Cardiac muscle cell (in vitro differentiated cells and primary cell): ENCODE measurements at regions not wholly inside any gene's neighbourhood (a gene's known extent, or its start where the extent isn't known, plus 50 kb on each side); places are given as distances from the start of the nearest gene placed in this dataset.
A peak's percentile ranks its signal among the peaks of the same experiment; 100 is the strongest.

Source experiments
- DNase-seq, 2 donors: peaks; one replicate each; pipeline versions ENCODE4 v3.0.0 to v3.0.0-alpha.2; 2010 to 2017; ENCODE audit warnings: low read depth in 1 of 2, low spot score in 1 of 2
- H3K27ac ChIP-seq: fragments of 200-600 bp; sonication (generic); 2 replicates; pipeline ENCODE4 v1.5.1; 2016
- H3K27me3 ChIP-seq: fragments of 200-600 bp; sonication (generic); 2 replicates; pipeline ENCODE4 v1.6.0; 2016; ENCODE audit warnings: control low read depth
- H3K36me3 ChIP-seq: fragments of 200-600 bp; sonication (generic); 2 replicates; pipeline ENCODE4 v1.5.1; 2016; ENCODE audit warnings: control low read depth
- H3K4me1 ChIP-seq: fragments of 200-600 bp; sonication (generic); 2 replicates; pipeline ENCODE4 v1.8.1; 2017; ENCODE audit warnings: low read depth, mild to moderate bottlenecking, mixed run types
- H3K4me3 ChIP-seq: fragments of 200-600 bp; sonication (generic); 2 replicates; pipeline ENCODE4 v1.5.1; 2016; ENCODE audit warnings: mild to moderate bottlenecking
- H3K9me3 ChIP-seq: fragments of 200-600 bp; sonication (generic); 2 replicates; pipeline ENCODE4 v1.5.1; 2017; ENCODE audit warnings: low read depth, mild to moderate bottlenecking, control low read depth
- TF ChIP-seq, protein P1 (sequence below): IDR thresholded peaks from 2 replicates; pipeline ENCODE4 v1.5.1; 2012; ENCODE audit warnings: low read depth, mild to moderate bottlenecking, low read length

DNA sequence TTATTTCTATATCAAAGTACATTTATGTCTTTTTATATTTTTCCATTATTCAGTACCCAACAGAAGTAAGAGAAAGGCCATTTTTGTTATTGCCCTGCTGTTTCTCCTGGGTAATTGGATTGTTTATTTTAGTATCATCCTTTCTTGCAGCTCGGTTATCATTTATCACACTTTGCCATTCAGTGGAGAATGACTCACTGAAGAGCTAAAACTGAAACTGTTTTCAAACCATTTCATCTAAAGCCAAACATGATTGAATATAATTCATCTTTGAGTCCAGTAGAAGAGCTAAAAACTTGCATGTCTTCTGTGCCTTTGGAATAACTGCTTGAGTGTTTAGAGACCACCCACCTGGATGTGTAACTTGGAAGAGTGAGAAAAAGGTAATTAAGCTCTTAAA, 139.5 kb upstream of the PRDM9 start:
- no peaks in the 10 kb centered on the region for H3K27me3 ChIP-seq
- TF ChIP-seq, protein P1, sequence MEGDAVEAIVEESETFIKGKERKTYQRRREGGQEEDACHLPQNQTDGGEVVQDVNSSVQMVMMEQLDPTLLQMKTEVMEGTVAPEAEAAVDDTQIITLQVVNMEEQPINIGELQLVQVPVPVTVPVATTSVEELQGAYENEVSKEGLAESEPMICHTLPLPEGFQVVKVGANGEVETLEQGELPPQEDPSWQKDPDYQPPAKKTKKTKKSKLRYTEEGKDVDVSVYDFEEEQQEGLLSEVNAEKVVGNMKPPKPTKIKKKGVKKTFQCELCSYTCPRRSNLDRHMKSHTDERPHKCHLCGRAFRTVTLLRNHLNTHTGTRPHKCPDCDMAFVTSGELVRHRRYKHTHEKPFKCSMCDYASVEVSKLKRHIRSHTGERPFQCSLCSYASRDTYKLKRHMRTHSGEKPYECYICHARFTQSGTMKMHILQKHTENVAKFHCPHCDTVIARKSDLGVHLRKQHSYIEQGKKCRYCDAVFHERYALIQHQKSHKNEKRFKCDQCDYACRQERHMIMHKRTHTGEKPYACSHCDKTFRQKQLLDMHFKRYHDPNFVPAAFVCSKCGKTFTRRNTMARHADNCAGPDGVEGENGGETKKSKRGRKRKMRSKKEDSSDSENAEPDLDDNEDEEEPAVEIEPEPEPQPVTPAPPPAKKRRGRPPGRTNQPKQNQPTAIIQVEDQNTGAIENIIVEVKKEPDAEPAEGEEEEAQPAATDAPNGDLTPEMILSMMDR: no peak
- no peak overlapping the region for H3K27ac ChIP-seq
- H3K4me3 ChIP-seq: no peak overlapping the region
- no peaks in the 10 kb centered on the region for H3K36me3 ChIP-seq
- no peaks in the 10 kb centered on the region for H3K4me1 ChIP-seq
- DNase-seq: no peak
- H3K9me3 ChIP-seq: no peaks in the 10 kb centered on the region

DNA sequence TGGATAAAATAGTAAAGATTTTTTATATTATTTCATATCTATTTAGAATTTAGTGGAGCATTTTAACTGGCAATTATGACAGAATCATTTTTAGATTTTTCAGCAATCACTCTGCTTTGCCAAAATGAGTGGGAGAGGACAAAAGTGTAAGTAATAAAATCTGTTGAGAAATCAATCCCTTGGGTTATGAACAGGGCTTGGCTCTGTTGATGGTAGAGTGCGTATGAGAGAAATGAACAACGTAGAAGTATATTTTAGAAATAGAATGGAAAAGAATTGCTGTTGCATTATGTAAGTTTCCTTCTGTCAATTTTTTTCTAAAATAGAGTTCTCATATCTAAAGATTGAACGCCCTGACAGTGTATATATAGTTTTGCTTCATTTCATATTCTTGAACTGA, 154.1 kb upstream of the PRDM9 start:
- no peaks in the 10 kb centered on the region for H3K27me3 ChIP-seq
- DNase-seq: no peak
- no peaks in the 10 kb centered on the region for H3K4me1 ChIP-seq
- TF ChIP-seq, protein P1: no peak
- H3K9me3 ChIP-seq: no peaks in the 10 kb centered on the region
- no peak overlapping the region for H3K27ac ChIP-seq
- no peak overlapping the region for H3K4me3 ChIP-seq
- H3K36me3 ChIP-seq: no peaks in the 10 kb centered on the region

DNA sequence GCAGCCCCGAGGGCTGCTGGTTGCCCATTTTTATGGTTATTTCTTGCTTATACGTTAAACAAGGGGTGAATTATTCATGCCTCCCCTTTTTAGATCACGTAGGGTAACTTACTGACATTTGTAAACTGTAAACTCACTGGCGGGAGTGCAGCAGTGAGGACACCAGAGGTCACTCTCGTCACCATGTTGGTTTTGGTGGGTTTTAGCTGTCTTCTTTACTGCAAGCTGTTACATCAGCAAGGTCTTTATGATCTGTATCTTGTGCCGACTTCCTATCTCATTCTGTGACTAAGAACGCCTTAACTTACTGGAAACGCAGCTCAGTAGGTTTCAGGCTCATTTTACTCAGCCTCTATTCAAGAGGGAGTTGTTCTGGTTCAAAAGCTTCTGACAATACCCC, 155.0 kb upstream of the PRDM9 start:
- no peak overlapping the region for H3K27ac ChIP-seq
- no peak overlapping the region for H3K4me3 ChIP-seq
- H3K4me1 ChIP-seq: no peaks in the 10 kb centered on the region
- no peaks in the 10 kb centered on the region for H3K9me3 ChIP-seq
- TF ChIP-seq, protein P1: peak; percentile 29
- peak; percentile 19 to 72 for DNase-seq
- H3K36me3 ChIP-seq: no peaks in the 10 kb centered on the region
- H3K27me3 ChIP-seq: no peaks in the 10 kb centered on the region

DNA sequence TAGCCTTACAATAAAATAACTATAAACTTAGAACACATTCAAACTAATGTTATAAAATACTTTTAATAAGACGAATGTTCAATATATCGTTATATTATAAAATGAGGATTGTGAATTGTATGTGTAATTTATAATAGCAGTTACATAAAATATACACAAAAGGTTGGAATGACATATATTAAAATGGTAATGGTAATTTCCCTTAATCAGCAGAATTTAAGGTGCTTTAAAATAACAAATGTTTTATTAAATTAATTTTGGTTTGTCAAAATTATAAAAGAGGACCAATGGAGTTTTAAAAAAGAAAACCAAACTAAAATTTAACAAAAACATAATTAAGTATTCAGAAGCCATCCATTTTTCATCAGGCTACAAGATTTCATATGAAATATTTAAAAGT, 164.3 kb upstream of the PRDM9 start:
- Histone ChIP-seq H3K27me3 (no peaks in the 10 kb centered on the region), H3K4me1 (no peaks in the 10 kb centered on the region), H3K4me3 (no peak overlapping the region), H3K9me3 (no peaks in the 10 kb centered on the region), H3K36me3 (no peaks in the 10 kb centered on the region), H3K27ac (no peak overlapping the region)
- TF ChIP-seq, protein P1: no peak
- no peak for DNase-seq

DNA sequence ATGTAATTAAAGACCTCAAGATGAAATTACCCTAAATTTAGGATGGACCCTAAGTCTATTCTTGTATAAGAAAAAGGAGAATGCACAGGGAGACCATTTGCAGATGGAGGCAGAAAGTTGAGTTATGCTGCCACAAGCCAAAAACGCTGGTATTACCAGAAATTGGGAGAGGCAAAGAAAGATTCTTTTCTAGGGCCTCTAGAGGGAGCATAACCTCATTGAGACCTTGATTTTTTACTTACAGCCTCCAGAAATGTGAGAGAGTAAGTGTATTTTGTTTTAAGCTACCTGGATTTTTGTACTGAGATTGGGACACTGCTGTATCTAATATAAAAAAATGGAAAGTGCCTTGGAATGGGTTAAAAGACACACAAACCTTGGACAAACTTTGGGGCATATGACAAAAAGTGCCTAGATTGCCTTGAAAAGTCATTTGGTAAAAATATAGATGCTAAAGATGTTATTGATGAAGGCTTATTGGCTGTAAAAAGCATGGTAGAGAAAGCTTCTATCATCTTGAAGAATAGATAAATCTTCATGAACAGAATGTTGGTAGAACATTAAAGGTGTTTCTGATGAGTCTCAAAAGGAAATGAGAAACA, 174.7 kb upstream of the PRDM9 start:
- Histone ChIP-seq H3K4me3 (no peak overlapping the region), H3K36me3 (no peaks in the 10 kb centered on the region), H3K9me3 (no peaks in the 10 kb centered on the region), H3K27me3 (no peaks in the 10 kb centered on the region), H3K4me1 (no peaks in the 10 kb centered on the region), H3K27ac (no peak overlapping the region)
- DNase-seq: peak; percentile 21 to 39
- TF ChIP-seq, protein P1: peak; percentile 44
